ENCODE measurements at regions not wholly inside any gene's neighbourhood (a gene's known extent, or its start where the extent isn't known, plus 50 kb on each side); places are given as distances from the start of the nearest gene placed in this dataset.

DNA sequence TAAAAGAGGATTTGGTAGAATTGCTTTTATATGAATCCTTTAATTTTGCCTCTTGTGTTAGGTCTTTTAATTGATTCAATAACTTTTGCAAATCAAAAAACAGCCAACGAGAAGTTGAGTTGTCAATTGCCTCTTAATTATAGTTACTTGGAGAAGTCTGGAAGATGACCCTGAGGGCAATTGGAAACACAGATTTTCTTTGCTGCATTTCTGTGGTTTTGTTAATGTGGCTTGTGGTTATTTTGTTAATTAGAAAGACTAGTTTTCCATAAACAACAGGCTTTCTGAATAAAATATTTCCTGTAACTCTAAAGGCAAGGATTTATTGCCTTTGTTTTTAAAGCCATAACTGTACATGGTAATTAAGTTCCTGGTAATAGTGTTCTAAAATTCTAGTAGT, 513.0 kb downstream of the EPHA7 start:
- TF ChIP-seq CTCF (conservative IDR thresholded peaks at IDR 0.05 in 1 of 2, IDR thresholded peaks at IDR 0.05 in 1 of 2; ENCODE audit: extremely low read depth in 1 of 2, insufficient read depth in 1 of 2, low read depth in 1 of 2, low read length in 2 of 2) (no peak), EZH2 (IDR thresholded peaks at IDR 0.05; ENCODE audit: borderline replicate concordance, low read length) (no peak)

Data from mammary epithelial cell (primary cell).